ENCODE measurements at regions not wholly inside any gene's neighbourhood (a gene's known extent, or its start where the extent isn't known, plus 50 kb on each side); places are given as distances from the start of the nearest gene placed in this dataset.

- TF ChIP-seq CHD4 (IDR thresholded peaks at IDR 0.05; ENCODE audit: insufficient read depth, insufficient replicate concordance, low read depth, low read length, poor library complexity, severe bottlenecking), result no peak
- TF ChIP-seq ZNF174 (CRISPR knock-in tag; IDR thresholded peaks at IDR 0.05), result no peak
- TF ChIP-seq COPS2 (conservative IDR thresholded peaks at IDR 0.05), result no peak
- TF ChIP-seq GATAD2B (IDR thresholded peaks at IDR 0.05; ENCODE audit: borderline replicate concordance), result no peak
These were observed 174.8 kb upstream of the ANK3 start (continued) for GRCh38 chr10:60564475-60564874.

GRCh38 chr10:60560451-60560850, 170.8 kb upstream of the ANK3 start:
- H3K36me3 ChIP-seq (ENCODE audit: control insufficient read depth, insufficient read depth, low read length), result no peaks in the 10 kb centered on the region
- ChIA-PET POLR2A (interaction anchor here (0.5 kb wide), 1 partner anchor 13 kb away, joined by 3 read pairs; no protein-coding TSS in a partner anchor), CTCF (ENCODE audit: low intra/inter-chr PET ratio) (interaction anchor here (0.5 kb wide), 1 partner anchor 527 kb away, joined by 3 read pairs; no protein-coding TSS in a partner anchor)
- FAIRE-seq, result no peak
- in situ Hi-C loops (cut with MboI) (no loop called here), intact Hi-C loops (cut with micrococcal nuclease) (no loop called here)
- 0% methylated on average over 2 of the region's 2 CpGs for WGBS (ENCODE audit: insufficient coverage, low coverage, missing lambda C conversion rate)
- H2AFZ ChIP-seq (ENCODE audit: low read depth, low read length), result no peak overlapping the region
- H3K4me3 ChIP-seq, result no peak overlapping the region
- no peak overlapping the region for H3K4me2 ChIP-seq (ENCODE audit: insufficient read depth, low read length)
- ATAC-seq, result no peak
- H3K27me3 ChIP-seq (ENCODE audit: control insufficient read depth in 2 of 2, insufficient read depth in 2 of 2, low read length in 2 of 2), result no peaks in the 10 kb centered on the region; a peak in 1 of 5 replicates
- no peaks in the 10 kb centered on the region for H3K79me2 ChIP-seq (ENCODE audit: control insufficient read depth, insufficient read depth, low read length)
- no peak for DNase-seq (ENCODE audit: extremely low read depth in 1 of 4, low spot score in 3 of 4)
- no peaks in the 10 kb centered on the region for H3K4me1 ChIP-seq (replicated peaks in 1 of 2; ENCODE audit: control insufficient read depth in 2 of 2, insufficient read depth in 2 of 2, low read length in 2 of 2)
- H3K9me3 ChIP-seq (replicated peaks; ENCODE audit: control insufficient read depth, insufficient read depth, low read depth, low read length), result no peaks in the 10 kb centered on the region
- H3K27ac ChIP-seq (ENCODE audit: extremely low read depth, low read depth, low read length), result no peak overlapping the region
- H3K9me1 ChIP-seq (ENCODE audit: control insufficient read depth, insufficient read depth, low read length), result no peaks in the 10 kb centered on the region
- no TSS peak for BruUV-seq (replicated peaks)
- no peak overlapping the region for H3K9ac ChIP-seq (ENCODE audit: insufficient read depth in 1 of 2, low read depth in 2 of 2, low read length in 2 of 2)
- no peaks in the 10 kb centered on the region for H4K20me1 ChIP-seq (replicated peaks; ENCODE audit: control insufficient read depth, insufficient read depth, low read length)
- TF ChIP-seq HMBOX1 (IDR thresholded peaks at IDR 0.05) (no peak), MAFG (tag; conservative IDR thresholded peaks at IDR 0.05) (no peak), ZFX (CRISPR knock-in tag; IDR thresholded peaks at IDR 0.05) (no peak), ARID1B (IDR thresholded peaks at IDR 0.05) (no peak), ZNF146 (CRISPR knock-in tag; IDR thresholded peaks at IDR 0.05; ENCODE audit: unreplicated experiment) (no peak), PATZ1 (CRISPR knock-in tag; IDR thresholded peaks at IDR 0.05; ENCODE audit: borderline replicate concordance) (no peak), ZNF282 (CRISPR knock-in tag; IDR thresholded peaks at IDR 0.05) (no peak), TARDBP (IDR thresholded peaks at IDR 0.05) (no peak)
